OCI-LY3 (cell line): ENCODE measurements at regions not wholly inside any gene's neighbourhood (a gene's known extent, or its start where the extent isn't known, plus 50 kb on each side); places are given as distances from the start of the nearest gene placed in this dataset.

ENCODE experiments used
- EZH2phosphoT487 ChIP-seq: fragments of 200-600 bp; shearing (Covaris generic); IDR thresholded peaks from 2 replicates; pipeline ENCODE4 v1.6.1; 2018; ENCODE audit warnings: antibody characterized with exemption, mixed run types, low read depth
- TF ChIP-seq, protein P1 (sequence below): fragments of 200-600, 300-600 bp; sonication (generic); IDR thresholded peaks from 2 replicates; pipeline ENCODE4 v1.5.1; 2014; ENCODE audit warnings: antibody characterized with exemption, low read length, low read depth

DNA sequence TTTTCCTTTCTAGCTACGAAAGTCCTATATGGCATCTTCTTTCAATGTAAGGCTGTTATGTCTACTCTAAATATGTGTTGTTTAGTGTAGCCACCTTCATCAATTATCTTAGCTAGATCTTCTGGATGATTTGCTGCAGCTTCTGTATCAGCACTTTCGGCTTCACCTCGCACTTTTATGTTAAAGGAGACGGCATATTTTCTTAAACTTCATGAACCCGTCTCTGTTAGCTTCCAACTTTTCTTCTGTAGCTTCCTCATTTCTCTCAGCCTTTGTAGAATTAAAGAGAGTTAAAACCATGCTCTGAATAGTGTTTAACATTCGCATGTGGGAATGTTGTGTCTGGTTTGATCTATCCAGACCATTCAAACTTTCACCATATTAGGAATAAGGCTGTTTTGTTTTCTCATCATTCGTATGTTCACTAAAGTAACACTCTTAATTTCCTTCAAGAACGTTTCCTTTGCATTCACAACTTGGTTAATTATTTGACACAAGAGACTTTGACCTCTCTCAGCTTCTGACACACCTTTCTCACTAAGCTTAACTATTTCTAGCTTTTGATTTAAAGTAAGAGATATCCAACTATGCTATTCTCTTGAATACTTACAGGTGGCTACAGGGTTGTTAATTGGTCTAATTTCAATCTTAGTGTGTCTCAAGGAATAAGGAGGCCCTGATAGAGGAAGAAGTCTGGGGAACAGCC, 476.8 kb downstream of the GABRG1 start:
- TF ChIP-seq, protein P1, sequence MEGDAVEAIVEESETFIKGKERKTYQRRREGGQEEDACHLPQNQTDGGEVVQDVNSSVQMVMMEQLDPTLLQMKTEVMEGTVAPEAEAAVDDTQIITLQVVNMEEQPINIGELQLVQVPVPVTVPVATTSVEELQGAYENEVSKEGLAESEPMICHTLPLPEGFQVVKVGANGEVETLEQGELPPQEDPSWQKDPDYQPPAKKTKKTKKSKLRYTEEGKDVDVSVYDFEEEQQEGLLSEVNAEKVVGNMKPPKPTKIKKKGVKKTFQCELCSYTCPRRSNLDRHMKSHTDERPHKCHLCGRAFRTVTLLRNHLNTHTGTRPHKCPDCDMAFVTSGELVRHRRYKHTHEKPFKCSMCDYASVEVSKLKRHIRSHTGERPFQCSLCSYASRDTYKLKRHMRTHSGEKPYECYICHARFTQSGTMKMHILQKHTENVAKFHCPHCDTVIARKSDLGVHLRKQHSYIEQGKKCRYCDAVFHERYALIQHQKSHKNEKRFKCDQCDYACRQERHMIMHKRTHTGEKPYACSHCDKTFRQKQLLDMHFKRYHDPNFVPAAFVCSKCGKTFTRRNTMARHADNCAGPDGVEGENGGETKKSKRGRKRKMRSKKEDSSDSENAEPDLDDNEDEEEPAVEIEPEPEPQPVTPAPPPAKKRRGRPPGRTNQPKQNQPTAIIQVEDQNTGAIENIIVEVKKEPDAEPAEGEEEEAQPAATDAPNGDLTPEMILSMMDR, result no peak
- no peak for TF ChIP-seq EZH2phosphoT487
